Fibroblast of peridontal ligament (primary cell): ENCODE measurements at regions not wholly inside any gene's neighbourhood (a gene's known extent, or its start where the extent isn't known, plus 50 kb on each side); places are given as distances from the start of the nearest gene placed in this dataset.
"Not testable (repeated sequence)": the region's sequence is repeated elsewhere in the genome, so short reads cannot be mapped to it uniquely, and the experiment has no call there.

Source experiments
- DNase-seq: peaks from one replicate; pipeline ENCODE4 v3.0.0-alpha.2; 2010; ENCODE audit errors: extremely low read depth

DNA sequence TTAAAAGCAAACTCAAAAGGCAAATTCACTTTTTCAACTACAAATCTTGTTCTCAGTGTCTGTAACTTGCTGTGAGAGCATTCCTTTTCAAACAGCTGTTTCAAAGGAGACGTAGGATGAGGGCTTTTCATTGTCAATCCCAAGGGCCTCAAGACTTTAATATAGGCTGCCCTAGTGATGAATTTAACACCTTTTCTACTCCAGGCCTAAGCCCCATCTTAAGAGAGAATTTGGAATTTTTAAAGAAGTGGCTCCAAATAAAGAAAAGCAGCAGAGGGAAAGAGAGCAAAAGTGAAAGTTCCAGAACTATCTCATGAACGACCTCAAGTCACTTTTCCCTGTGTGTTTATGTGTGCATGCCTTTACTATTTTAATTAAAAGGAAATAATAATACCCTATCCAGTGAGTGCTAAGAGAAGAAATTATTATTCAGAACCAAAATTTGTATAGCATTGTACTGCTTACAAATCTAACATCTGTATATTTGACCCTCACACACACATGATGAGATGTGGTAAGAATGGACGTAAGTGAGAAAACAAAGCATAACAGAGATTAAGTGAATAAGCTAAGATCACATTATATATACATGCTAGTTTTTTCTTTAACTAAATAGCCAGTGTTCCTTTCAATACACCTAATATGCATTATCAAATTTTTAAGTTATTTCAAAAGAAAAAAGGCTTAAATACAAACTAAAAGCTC is 196.4 kb downstream of the VGLL3 start:
- peak; percentile 69 for DNase-seq

DNA sequence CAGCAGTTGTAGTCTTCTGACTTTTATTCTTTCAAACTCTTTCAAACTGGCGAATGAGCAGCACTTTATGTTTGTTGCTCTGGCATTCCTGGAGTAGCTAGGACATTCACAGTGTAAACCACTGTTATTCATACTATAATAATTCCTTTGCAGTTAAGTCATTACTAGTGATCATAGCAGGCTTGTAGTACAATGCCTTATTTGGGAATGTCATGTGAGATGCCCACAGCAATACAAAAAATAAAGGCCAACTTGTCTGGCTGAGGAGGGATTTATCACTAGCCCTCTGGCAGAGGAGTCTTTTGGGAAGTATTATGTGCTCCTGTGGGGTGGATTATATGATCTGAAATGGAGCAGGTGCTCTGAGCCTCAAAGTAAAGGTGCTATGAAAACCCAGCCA is 197.2 kb downstream of the VGLL3 start:
- peak; percentile 98 for DNase-seq

DNA sequence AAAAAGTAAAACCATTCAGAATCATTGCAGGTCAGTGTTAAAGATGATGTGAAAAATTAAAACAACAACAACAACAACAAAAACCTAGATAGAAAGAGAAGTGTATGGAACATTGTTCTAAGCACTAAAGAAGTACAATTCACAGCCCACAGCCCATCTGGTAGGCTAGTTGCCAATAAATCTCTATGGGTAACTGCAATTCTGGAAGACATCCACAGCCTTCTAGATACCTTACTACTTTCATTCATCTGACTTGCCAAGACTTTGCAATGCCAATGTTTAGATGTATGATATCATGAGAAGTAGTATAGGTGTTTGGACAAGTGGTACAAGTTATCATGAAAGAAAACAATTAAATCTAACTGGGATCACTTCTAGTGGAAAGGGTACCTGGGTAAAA is 198.6 kb downstream of the VGLL3 start:
- DNase-seq: peak; percentile 60

DNA sequence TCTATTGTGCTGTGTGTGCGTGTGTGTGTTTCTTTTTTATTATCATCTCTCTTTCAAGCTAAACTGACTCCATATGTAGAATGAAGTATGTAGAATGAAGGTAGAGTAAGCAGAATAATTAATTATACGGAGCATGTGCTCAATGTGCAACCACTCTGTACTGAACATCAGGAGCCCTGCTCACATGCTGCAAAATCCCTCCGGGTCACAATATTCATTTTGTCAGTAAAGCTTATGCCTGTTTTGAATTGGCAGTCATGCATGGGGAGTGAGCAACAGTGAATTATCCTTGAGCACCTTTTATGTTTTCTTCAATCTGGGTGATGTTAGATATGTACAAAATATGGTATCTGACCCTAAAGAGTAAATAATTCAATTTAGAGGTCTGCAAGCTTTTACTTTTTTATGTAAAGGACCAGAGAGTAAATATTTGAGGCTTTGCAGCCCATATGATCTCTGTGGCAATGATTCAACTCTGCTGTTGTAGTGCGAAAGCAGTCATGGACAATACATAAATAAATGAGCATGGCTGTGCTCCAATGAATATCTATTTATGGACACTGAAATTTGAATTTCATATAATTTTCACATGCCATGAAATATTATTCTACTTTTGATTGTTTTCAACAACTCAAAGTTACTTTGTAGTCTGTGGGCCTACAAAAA is 199.9 kb downstream of the VGLL3 start:
- no peak for DNase-seq

DNA sequence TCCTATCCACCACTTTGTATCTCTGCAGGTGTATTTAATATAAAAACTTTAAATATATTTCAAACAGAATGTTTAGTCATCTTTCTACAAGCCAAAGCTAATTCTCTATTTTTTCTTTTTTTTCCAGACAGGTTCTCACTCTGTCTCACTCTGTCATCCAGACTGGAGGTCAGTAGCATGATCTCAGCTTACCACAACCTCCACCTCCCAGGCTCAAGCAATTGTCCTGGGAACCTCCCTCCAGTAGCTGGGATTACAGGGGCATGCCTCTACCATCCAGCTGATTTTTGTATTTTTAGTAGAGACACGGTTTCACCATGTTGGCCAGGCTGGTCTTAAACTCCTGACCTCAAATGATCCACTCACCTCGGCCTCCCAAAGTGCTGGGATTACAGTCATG is 202.6 kb downstream of the VGLL3 start:
- no peak for DNase-seq

DNA sequence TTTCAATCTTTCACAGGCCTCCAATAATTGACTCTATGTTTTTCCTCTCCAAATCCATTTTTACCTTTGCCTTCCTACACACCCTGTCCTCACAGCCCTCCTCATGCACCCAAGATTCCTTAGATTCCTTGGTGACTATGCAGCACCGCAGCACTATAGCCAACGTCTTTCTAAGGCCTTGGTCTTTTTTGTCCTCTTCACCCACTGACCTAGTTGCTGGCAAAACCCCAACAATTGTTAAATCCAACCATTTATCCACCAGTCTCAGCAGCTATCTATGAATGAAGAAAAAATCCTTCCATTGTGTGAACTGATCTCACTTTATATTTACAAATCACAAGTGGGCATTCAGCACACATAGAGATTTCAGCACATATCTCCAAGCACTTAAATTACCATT is 203.9 kb downstream of the VGLL3 start:
- DNase-seq: peak; percentile 25

DNA sequence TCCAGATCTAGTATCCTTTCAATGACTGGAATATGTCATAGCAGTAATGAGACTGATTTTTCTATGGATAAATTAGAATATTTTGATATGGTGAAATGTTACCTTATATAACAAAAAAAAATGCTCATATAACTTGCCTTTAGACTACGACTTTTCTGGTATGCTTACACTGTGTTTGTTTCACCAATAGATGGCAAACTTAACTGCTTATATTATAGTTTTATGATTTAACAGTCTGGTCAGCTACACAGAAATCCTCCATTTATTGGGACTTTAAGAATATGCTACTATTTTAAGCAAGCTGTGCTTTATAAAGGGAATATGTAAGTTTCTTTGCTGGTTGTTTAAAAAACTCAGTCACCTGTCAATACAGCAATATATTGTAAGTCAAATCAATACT is 205.6 kb downstream of the VGLL3 start:
- DNase-seq: peak; percentile 86

DNA sequence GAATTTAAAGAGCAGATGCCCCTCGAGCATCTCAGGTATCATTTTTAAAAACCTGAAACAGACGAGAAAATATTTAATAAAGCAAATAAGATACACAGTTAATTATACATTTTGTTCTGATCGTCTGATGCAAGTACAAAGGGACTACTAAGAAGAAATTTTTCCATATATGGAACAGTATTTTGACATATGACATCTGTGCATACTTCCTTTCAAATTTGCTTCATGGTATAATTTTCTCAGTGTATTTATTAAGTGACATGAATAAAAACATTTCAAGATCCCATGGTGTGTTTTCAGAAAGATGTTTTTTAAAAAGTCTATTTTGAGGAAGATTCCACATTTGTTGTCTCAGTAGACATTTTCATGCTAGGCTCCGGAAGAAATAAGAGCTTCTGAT is 208.1 kb downstream of the VGLL3 start:
- no peak for DNase-seq

DNA sequence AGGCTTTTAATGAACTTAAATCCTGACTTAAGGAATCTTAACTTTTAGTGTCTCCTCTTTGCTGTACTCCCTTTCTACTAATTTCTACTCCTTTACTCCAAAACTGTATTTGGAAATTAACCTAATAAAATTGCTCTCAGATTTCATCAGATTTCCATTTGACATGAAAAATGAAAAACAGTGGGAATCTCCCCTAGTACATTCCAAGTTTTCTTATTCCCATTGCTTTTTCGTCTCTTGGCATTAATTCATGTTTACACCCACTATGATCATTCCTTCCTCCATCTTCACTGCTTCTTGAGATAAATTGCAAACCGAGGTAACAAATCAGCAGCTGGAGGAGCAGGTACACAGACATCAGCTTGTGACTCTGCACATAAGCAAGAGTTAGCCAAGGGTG is 208.7 kb downstream of the VGLL3 start:
- peak; percentile 51 for DNase-seq

DNA sequence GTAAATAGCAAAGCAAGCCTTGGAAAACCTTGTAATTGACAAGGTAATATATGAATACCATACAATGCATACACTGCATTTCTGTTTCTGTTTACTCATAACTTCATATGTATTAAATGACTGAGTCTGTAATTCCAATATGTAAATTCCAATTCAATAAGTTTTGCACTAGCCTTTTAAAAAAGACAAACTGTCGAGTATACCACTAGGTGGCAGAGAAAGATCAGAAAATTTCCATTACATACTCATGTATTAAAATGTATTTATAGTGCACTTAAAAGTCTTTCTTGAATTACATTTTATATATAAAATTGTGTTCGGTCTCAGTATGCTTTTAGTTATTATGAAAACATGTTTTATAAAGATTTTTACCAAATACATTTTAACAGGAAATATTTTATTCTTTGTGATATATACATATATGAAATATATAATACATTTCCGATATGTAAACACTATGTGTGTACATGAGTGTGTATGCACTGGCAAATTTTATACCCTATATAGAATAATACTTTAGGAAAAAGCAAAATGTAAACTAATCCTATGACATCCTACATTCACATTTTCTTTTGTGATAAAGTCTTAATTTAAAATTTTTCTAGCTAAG is 216.8 kb downstream of the VGLL3 start:
- peak; percentile 80 for DNase-seq

DNA sequence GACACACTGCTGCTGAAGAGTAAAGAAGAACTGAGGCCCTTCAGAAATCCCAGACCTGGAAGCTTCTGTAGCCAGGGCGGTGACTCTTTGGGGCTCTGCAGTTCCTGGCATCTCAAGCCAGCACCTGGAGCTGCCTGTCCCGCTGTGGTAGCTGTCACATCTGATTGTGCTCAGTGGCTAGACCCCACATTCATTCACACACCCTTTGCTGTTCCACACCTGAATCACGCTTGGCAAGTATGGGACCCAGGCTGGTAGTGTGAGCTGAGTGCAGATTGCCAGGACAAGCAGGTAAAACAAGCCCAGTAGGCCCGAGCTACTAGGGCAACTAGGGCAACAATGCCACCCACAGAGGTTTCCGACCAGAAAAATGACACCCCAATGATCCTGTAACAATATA is 218.2 kb downstream of the VGLL3 start:
- DNase-seq: no peak

DNA sequence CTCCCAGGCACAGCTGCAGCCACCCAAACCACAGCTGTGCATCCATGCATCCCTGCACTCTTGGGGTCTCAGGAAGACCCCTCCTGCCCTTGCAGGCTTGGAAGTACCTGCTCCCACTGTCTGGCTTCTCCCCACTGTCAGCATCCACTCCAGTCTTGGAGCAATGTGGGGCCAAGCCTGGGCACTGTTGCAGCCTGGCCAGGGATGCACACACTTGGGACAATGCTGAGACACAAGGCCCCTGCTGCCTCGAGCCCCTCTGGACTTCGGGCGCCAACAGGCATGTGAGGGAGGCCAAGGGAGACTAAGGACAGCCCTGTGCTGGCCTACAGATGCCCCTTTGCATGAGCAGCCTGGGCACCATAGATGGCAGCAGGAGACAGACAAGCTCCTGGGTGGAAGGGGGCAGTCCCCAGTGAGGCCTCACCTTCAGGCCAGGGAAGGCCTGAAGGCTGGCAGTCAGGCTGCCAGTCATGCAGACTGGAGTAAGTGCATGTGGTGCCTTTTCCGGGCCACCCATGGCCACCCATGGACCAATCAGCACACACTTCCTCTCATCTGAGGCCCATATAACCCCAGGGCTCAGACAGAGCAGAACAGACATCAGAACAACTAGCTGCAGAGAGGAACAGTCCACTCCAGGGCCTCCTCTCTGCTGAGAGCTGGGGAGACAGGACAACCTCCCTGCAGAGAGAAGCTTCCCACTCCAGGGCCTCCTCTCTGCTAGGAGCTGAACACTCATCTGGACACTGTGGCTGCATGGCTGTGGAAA is 219.0 kb downstream of the VGLL3 start:
- DNase-seq: no peak

DNA sequence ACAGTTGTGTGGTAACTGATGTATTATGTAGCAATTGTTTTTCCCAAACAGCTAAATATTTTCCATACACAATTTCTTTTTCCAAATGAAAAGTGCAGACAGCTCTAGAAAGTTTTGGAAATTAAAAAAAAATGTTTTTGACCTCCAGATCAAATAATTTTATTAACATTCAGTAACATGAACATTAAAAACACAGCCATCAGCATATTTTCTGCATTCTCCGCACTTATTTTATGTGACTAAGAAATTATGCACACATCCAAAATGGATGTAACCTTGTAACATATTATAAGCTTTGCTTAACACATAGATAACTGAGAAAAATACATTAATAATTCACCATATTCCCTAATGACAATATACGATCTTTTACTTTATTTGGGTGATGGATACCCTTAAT is 224.6 kb downstream of the VGLL3 start:
- DNase-seq: no peak

DNA sequence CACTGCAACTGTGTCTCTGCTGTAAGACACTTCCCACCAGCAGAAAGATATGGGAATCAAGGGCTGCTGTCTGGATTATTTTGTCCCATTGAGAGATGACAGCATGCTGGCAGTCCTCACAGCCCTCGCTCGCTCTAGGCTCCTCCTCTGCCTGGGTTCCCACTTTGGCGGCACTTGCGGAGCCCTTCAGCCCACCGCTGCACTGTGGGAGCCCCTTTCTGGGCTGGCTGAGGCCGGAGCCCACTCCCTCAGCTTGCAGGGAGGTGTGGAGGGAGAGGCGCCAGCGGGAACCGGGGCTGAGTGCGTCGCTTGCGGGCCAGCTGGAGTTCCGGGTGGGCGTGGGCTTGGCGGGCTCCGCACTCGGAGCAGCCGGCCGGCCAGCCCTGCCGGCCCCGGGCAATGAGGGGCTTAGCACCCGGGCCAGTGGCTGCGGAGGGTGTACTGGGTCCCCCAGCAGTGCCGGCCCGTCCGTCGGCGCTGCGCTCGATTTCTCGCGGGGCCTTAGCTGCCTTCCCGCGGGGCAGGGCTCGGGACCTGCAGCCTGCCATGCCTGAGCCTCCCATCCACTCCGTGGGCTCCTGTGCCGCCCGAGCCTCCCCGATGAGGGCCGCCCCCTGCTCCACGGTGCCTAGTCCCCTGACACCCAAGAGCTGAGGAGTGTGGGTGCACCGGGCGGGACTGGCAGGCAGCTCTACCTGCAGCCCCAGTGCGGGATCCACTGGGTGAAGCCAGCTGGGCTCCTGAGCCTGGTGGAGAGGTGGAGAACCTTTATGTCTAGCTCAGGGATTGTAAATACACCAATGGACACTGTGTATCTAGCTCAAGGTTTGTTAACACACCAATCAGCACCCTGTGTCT is 233.4 kb downstream of the VGLL3 start:
- not testable (repeated sequence) for DNase-seq

DNA sequence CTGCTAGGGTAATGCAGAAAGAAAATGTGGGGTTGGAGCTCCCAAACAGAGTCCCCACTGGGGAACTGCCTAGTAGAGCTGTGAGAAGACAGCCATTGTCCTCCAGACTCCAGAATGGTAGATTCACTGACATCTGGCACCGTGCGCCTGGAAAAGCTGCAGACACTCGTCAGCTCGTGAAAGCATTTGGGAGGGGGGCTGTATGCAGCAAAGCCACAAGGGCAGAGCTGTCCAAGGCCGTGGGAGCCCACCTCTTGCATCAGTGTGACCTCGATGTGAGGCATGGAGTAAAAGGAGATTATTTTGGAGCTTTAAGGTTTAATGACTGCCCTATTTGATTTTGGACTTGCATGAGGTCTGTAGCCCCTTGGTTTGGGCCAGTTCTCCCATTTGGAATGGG is 242.9 kb downstream of the VGLL3 start:
- DNase-seq: no peak

DNA sequence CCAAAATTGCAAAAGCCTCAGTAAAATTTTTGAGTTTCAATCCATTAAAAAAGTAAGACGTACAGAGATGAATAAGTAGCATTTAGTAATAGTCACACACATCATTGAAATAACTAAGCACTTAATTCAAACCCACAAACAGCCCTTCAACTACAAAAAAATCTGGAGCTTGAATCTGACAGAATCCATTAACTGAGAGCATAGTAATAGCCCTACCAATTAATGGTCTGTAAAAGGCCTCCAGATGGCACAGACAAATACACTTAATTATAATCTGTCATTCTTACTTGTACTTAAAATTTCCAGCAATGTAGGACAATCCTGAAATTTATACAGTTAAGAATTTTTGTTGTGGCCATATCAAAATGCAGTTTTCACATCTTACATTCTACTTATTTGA is 246.9 kb downstream of the VGLL3 start:
- no peak for DNase-seq

DNA sequence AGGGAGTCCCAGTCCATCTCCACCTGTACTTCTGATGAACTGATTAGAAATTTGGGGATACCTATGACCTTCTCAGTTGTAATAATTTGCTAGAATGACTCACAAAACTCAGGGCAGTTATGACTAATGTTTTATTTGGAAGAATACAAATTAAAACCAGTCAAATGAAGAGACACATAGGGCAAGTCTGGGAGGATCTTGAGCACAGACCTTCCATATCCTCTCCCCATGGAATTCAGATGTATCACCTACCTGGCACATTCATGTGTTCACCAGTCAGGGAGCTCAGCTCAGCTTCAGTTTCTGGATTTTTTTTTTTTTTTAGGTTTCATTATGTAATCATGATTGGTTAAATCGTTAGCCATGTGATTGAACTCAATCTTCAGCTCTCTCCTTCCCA is 247.7 kb downstream of the VGLL3 start:
- DNase-seq: no peak

DNA sequence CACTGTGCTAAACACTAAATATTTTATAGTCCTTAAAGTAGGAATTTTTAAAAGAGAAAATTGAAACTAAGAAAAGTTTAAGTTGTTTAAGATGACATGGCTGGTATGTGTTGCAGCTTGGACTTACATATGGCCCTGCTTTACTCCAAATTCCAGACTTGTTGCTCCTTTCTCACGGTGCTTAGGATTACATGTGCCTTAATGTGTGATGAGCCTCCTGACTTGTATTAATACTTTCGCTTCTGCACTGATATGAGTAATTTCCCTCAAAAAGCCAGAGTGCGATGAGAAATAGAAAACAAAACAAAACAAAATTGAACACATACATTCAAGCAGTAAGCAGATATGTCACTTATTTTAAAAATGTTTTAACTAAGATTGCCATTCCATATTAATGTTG is 250.2 kb downstream of the VGLL3 start:
- DNase-seq: no peak

DNA sequence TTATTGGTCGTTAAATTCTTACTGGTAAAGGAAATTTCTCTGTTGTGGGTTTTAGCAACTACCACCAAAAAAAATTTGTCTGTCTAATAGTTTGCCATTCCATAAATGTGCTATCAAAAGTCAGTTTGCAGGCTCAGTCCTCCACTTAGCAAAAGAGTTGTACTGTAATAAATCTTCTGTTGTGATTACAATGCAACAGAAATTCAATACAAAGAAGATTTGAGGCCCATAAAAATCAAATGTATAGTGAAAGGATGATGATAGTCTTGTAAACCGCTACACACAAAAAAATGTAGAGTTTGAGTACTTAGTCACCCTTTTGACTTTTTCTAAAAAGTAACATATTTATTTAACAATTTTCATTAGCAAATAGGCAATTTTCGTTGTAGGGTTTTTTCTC is 251.7 kb downstream of the VGLL3 start:
- DNase-seq: no peak

DNA sequence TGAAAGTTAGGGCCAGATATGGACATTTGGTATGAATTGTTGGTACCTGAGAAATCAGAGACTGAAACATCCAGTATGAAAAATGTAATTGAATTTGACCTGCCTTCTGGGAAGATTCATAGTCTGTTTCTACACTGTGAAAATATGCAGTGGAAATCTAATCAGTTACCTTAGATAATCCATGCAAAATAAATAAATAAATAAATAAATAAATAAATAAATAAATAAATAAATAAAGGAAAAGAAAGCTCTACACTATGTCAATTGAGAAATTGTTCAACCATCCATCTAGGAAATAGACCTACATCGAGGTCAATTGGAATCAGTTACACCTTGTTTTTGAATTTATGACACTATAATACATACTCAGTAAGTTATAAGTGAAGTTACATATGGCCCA is 252.3 kb downstream of the VGLL3 start:
- DNase-seq: no peak

DNA sequence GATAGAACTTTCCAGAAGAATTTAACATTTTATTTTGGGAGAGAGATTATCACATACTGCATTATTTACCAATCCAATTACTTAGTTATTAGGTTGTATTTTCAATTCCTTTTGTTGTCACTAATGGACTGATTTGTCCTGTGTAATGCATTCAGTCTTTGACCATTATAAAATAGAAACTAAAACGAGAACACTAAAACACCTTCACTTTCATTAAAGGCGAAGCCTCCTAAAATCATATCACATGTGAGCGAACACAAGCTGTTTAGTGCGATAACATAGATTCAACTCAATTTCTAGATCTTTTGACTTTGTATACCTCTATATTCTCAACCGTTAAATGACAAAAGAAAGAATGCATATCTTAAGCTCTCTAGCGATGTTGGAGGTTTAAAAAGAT is 253.4 kb downstream of the VGLL3 start:
- no peak for DNase-seq

DNA sequence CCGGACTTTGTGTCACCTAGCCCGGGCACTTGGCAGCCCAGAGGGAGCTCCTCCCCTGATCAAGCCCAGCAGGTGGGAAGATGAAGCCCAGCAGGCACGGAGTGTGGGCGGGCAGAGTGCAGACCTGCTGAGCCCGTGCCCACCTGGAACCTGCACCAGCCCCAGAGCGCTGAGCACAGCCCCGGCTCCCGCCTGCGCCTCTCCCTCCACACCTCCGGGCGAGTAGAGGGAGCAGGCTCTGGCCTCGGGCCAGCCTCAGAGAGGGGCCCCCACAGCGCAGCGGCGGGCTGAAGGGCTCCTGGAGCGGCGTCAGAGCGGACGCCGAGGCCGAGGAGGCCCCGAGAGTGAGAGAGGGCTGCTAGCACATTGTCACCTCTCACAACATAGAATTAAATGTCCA is 257.7 kb downstream of the VGLL3 start:
- DNase-seq: no peak
